ENCODE measurements at regions not wholly inside any gene's neighbourhood (a gene's known extent, or its start where the extent isn't known, plus 50 kb on each side); places are given as distances from the start of the nearest gene placed in this dataset.

GRCh38 chr3:160133757-160134156, 91.5 kb upstream of the C3orf80 start:
- TF ChIP-seq CTCF (IDR thresholded peaks at IDR 0.05) (no peak), POLR2AphosphoS5 (IDR thresholded peaks at IDR 0.05) (no peak)

Data from prostate gland (tissue), 2 donors.